8988T (cell line): ENCODE measurements at regions not wholly inside any gene's neighbourhood (a gene's known extent, or its start where the extent isn't known, plus 50 kb on each side); places are given as distances from the start of the nearest gene placed in this dataset.

Experiments used
- DNase-seq: peaks from one replicate; pipeline ENCODE4 v3.0.0; 2011

DNA sequence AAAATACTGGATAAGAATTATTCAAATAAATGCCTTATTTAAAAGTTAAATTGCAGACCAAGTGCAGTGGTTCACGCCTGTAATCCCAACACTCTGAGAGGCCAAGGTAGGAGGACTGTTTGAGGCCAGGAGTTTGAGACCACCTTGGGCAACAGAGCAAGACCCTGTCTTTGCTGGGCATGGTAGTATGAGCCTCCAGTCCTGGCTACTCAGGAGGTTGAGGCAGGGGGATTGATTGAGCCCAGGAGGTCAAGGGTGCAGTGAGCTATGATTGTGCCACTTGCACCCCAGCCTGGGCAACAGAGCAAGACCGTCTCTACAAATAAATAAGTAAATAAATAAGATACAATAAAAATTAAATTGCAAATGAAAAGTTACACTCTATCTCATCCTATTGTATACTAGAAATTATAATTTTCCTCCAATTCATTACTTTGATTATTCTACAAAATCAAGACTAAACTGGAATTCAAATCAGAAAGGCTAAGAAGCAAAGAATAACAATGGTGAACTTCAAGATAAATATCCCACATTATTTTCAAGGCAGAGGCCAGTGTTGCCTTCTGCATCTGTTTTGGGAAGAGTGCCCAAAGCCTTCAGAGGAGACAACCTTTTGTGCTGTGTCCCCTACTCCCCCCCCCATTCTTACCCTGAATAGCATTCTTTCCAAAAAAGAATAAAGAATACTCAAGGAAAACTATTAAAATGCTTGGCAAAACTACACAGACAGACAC, 73.3 kb upstream of the IRF2BP2 start:
- no peak for DNase-seq

DNA sequence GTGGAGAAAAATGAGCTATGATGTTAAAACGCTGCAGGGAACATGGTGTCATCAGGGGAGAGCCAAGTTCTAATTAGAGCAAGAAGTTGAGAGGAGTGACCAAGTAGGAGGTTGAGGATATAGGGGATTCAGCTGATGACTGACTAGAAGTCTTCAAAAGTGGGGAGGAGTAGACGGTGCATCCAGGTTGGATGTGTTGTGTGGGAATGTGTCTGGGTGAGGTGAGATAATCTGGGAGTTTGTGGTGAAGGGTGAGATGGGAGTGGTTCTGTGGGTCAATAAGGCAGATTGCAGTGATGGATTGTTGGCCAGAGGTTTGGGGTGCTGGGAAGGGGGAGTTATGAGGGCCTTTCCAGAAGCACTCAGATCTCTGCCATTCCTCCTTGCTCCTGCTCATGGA, 72.0 kb upstream of the IRF2BP2 start:
- DNase-seq, result no peak

DNA sequence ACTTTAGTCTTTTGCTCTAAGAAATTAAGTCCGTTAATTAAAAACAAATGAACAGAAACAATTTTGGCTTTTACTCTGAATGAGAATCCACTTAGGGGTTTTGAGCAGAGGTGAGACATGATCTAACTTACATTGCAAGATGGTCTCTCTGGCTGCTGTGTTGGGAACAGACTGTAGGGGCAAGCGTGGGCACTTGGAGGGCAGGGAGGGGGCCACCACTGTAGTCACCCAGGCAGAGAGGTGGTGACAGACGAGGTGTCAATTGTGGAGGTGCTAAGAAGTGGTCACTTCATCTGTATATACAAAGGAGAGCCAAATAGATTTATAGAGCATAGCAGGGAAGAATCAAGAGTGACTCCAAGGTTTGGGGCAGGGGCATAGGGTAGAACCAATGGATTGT, 71.1 kb upstream of the IRF2BP2 start:
- no peak for DNase-seq

DNA sequence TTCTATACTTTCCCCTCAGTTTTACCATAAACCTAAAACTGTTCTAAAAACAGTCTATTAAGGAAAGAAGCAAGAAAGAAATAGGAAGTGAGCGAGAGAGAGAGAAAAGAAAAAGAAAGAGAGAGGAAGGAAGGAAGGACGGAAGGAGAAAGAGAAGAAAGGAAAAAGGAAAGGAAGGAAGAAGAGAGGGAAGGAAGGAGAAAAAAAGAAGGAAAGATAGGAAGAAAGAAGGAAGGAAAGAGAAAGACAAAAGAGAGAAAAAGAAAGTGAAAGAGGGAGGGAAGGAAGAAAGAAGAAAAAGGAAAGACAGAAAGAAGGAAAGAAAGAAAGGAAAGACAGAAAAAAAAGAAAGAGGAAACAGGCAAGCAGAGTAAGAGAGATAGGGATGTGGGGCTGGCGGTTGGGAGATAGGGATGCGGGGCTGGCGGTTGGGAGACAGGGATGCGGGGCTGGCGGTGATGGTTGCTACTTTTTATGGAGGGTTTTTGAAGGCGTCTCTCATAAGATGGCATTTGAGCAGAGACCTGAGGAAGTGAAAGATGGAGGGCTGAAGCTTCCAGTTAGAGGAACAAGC, 70.4 kb upstream of the IRF2BP2 start:
- no peak for DNase-seq

DNA sequence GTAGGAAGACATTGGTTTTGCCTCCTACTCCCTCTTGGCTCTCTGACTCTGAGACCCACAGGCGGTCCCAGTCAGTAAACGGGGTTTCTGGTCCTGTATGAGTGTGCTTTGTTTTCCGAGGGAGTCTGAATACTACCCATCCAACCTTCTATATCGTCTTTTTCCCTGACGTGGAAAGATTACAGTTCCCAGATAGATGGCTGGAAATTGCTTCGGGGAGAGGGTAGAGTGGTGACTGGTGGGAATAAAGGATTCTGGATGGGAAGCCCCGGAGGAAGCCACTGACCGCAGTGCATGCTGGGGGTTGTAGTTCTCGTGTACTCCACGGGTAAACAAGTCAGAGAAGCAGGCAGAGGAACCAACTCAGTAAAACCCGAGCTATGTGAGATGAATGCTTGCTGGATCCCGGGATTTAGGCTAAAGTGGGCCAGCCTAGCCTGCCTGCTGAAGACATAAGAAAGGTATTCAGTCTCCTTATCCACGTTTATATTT, 66.2 kb upstream of the IRF2BP2 start:
- peak; percentile 35 for DNase-seq

DNA sequence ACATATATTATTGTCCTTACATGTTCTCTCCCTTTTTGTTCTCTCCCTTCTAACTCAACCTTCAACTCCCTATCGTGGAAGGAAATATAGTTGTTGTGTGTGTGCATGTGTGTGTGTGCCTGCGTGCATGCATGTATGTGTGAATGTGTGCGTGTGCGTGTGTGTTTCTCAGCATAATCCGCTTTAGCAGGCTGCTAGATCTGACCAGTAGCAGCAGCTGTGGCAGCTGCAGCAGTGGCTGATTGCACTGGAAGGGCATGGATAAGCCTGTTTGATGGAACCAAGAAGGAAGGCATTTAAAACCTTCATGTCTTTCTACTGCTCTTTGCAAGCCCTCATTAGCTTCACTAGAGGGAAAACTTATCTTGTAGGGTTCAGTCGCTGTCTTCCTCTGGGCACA, 65.6 kb upstream of the IRF2BP2 start:
- no peak for DNase-seq

DNA sequence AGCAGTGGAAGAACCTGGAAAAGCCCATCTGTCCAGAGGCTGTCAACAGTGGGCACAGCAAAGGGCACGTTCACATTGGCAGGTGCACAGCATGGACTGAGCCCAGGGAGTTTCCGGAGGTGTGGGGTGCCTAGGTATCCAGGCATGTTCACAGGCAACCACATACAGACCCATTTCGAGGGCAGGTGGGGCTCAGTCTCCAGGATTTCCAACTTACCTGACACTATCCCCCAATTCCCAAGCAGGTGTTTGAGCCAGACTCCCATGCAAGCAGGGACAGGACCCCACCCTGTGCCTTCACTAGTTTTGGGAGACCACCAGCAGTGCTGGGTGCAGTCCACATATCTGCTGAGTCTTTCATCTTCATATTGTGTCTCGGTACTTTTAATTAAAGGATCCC, 65.0 kb upstream of the IRF2BP2 start:
- no peak for DNase-seq

DNA sequence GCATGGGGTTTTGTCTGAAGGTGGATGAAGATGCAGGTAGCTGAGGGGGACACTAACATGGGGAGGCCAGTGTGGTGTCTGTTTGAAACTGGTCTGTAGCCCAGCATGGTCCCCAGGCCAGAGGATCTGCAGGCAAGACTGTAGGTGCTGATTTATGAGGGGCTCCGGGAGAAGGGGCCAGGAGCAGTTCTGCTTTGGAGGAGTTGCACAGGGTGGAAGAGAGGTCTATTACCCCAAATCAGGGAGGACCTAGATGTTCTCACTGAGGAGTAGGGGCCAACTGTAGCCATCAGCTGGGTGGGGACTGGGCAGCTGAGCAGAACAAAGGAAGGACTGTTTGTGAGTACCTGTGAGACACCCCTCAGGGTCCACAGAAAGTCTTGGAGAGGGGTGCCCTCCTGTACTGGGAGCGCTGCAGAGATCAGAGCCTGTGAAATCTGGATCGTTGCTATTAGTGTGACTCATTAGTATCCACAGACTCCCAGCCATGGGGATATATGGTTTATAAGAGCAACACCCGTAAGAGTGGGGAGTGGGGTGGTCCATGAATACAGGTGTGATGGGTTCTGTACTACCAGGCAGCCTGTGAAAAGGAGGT, 64.3 kb upstream of the IRF2BP2 start:
- DNase-seq, result no peak

DNA sequence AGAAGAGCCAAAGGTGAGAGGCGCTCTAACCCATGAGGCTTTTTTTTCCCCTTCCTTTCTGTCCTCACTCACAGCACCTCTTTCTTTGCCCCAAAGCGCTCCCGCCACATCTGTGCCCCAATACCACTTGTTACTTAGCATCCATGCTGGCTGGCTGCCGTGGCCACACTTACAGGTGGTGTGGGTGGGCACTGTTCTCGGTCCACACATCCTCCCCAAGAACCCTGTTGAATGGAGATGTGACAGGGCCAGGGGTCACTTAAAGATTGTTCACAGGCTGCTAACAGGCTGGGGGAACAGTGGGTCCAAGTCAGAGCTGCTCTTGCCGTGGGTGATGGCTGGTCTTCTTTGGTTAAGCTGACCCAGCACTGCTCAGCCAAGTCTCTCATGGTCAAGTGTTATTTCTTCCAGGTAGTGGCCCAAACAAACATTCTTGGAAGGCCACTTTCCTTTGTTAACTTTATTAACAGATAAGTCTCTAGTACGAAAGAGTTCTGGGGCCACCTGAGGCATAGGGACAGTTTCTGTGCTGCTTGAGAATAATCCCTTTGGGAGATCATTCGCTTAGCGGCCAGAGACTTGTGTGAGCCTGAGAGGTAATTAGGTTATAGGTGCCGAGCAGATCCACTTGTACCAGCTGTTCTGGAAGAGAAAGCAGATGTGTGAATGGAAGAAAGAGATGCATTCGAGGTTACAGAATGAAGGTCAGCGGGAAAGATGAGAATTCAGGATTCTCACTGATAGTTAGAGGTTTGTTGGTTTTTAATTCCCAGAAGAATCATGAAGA, 62.6 kb upstream of the IRF2BP2 start:
- no peak for DNase-seq

DNA sequence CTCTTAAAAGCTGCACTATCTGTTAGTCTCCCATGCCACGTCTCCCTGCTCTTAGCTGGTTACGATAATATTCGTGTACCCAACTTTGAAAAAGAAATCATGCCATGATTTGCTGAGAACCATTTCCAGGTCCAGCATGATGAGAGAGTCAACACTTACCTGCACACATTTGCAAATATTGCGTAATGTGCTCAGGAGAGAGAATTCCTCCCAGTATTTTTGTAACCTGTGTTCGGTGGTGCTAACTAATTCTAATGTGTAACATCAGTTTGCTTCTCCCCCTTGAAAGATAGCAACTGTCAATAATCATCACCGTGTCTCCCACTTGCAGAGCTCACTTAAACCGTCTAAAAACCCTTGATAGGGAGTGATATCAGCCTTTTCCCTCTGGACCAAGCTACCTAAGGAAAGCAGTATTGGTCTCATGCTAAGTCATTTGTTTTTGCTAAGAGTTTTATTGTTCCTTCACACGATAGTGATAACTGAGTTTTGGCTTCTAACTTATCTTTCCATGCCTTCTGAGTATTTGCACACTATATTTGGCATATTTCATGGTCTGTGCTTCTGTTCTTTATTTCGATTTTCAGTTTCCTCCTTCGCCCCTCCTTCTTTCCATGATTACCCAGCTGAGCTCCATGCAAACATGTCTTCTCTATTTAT, 61.1 kb upstream of the IRF2BP2 start:
- DNase-seq, result no peak

DNA sequence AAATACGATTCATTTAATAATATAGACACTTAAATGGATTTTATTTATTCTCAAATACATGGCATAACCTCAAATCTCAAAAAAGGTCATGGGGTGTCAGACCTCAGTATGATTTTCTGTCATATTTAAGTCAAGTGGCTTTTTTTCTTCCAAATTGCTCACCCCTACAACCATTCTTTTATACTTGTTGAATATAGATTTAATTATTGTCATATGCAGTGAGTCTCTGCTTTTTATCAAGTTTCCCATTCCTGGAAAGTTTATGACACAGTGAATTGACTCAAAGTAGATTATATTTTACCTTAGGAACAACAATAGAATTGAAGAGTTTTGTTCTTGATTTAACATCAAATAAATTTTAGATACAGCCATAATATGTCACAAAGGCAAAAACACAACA, 59.5 kb upstream of the IRF2BP2 start:
- no peak for DNase-seq

DNA sequence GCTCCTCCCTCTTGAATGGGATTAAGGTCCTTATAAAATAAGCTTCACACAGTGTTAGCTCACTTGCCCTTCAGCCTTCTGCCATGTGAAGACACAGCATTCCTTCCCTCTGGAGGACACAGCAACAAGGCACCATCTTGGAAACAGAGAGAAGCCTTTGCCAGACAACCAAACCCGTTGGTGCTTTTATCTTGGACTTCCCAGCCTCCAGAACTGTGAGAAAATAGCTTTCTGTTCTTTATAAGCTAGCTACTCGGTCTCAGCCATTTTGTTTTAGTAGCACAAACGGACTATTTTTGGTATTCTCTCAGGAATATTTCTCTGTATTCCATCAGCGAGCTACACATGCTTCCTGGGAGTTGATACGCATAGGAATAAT, 58.6 kb upstream of the IRF2BP2 start:
- DNase-seq, result no peak

DNA sequence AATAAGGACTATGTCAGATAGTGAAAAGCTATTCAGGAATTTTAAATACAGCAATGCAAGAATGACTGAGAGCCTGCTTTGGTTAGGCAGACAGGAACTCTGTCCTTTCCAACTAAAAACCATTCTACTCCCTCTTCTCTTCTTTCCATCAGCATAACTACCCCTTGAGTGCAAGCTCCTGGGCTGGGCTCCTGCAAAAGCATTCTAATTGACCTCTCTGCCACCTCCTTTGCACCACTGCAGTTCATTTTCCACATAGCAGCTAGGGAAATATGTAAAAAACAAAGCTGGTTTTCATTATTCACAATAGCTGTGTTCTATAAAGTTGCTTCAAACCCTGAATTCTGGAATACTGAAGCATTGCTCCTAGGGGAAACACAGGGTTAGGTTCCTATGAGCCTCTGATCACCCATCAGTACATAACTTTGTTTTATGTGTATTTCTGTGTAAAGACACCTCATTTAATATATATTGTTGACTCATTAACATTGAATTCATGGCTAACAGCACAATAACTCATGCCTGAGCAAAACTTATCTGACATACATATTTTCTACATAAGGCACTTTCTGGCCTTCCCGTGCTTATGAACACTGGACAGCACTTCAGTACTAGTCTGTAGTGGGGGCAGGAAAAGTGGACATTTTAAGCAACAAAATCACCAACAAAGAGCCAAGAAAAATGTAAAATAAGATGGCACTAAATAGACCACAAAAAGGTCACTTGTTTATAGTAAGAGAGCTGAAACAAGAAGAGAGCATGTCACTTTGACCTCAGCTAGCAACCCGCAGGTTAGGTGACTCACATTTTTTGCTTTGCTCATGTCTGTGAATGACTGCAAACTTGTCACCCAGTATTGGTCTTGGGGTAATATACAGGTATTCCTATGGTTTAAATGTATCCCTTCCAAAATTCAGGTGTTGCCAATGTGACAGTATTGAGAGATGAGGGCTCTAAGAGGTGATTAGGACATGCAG, 57.9 kb upstream of the IRF2BP2 start:
- no peak for DNase-seq

DNA sequence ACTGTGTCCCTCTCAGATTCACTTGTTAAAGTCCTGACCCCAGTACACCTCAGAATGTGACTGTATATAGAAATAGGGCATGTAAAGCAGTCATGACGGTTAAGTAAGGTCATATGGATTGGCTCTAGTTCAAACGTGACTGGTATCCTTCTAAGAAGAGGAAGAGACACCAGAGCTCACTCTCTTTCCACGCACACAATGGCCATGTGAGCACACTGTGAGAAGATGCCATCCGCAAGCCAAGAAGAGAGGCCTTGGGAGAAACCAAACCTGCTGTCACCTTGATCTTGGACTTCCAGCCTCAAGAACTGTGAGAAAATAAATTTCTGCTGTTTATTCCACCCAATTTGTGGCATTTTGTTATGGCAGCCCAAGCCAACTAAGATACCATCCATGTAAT, 56.8 kb upstream of the IRF2BP2 start:
- no peak for DNase-seq

DNA sequence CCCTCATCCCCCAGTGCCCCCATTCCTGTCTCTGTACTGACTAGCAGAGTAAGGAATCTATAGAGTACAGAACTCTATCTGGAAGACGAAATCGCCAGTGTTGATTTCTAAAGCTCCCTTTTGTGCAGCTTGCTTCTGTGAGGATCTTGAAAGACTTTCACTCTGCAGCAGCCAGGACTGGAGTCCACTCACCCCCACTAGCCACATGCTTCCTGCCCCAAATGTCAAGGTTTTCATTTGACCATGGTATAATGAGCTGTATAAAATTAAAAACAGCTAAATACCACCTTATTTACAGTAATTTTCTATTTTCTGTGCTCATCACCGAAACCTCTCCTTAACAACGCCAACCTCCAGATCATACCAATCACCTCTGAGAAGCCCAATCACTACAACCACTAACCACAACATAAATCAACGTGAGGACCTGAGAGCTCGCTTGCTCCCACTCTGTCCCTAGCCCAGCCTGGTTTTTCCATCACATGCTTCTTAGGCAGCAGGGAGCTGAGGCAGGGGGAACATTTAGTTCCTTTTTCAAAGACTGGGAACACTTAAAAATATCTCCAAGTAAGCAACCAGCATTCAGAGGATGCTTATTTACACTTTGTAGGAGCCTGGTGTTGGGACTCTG, 56.1 kb upstream of the IRF2BP2 start:
- DNase-seq, result no peak

DNA sequence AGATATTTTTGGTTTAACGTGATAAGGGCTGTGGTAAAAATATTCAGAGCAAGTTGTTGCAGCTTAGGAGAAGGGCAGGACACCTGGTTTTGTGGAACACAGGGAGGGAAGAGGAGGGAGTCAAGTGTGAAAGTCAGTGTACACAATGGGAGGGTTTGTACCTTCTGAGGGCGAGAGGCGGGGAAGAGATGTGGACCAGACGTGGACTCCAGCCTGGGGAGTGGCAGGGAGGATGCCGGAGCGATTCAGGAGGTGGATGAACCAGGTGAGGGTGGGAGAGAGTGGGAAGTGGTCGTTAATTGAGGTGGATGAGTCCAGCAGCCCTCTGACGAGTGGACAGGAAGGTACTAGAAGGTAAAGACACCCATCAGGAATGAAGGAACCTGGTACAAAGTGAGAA, 52.2 kb upstream of the IRF2BP2 start:
- DNase-seq, result no peak

DNA sequence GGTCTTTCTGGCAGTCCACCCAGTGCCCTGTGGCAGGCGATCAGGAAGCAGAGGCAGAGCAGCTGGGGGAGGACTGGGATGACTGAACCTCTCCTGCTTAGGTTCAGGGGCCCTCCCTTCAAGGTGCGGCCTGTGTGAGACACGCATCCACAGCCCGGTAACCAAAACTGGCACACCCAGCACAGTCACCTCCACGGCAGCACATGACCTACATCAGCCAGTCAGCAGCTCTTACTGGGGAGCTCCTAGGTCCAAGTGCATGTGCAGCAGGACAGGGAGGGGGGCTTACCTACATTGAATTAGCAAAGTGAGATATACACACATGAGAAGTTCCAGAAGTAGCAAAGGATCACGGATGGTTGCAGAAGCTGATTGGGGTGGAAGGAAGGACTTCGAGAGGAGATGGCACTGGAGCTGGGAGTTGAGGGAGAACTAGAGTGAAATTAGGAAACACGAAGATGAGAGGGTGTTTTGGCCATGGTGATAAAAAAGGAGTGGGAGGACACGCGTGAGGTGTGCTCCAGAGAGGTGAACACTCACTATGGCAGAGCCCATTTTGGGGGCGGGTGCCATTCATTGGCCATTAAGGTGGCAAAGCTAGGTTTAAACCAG, 51.4 kb upstream of the IRF2BP2 start:
- no peak for DNase-seq

DNA sequence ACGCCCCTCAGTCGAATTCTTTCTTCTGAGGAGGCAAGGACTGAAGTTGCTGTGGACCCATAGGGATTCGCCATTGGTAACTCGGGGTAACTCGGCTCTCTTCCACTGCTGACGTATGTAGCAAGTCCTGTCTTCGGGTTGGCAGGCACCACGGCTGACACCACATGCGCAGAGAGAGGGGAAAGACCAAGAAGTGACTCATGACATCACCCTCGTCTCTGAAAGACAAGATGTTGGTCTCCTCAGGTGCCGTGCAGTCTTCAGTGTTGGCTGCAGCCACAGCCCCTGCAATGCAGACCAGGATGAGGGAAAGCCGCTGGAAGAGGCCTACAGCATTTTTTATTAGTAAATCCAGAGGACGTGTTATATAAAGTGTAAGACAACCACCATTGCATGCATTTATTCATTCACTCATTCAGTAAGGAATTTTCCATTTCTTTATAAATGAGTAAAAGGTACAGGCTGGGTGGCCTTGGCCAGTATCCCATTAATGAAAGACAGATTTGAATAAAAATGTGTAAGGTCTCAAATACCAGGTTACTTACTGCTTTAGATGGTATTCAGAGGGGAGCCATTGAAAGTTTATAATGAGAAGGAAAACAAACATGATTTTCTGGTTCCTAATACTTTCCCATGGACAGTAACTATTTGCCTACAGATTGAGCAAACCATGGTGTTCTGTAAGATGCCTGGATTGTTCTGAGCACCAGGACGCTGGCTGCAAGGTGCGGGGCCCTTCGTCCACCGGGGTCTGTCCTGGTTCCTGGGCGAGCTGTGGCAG, 50.7 kb upstream of the IRF2BP2 start:
- DNase-seq, result no peak
